IMR-90 (cell line): ENCODE measurements at regions not wholly inside any gene's neighbourhood (a gene's known extent, or its start where the extent isn't known, plus 50 kb on each side); places are given as distances from the start of the nearest gene placed in this dataset.

Experiments
- ATAC-seq: fragments of 200-7000 bp; cut with Tn5 transposase; 2 replicates; pipeline ENCODE4 v1.9.1; 2020; ENCODE audit warnings: low read depth, mild to moderate bottlenecking, moderate library complexity
- BruUV-seq: library from RNA; stranded (reverse); fragments of 400-500 nt; replicated peaks from 2 replicates; lab custom pipeline; 2021; lab: Mats Ljungman, UMichigan
- CTCF ChIA-PET: fragments of 300-600 bp; formaldehyde crosslinking; extraction: SDS; loops from one replicate; lab custom pipeline; 2021; ENCODE audit warnings: antibody characterized with exemption; lab: Yijun Ruan, JAX
- POLR2A ChIA-PET: fragments of 300-600 bp; sonication (Branson Sonifier 250); formaldehyde crosslinking; loops from one replicate; lab custom pipeline; 2022; ENCODE audit warnings: antibody characterized with exemption; ENCODE audit not compliant: unreplicated experiment; lab: Charles Lee
- DNase-seq: peaks from one replicate; pipeline ENCODE4 v3.0.0; 2013
- H2AFZ ChIP-seq: replicated peaks from 2 replicates; pipeline ENCODE3; 2013; ENCODE audit warnings: low read length, mild to moderate bottlenecking; ENCODE audit not compliant: poor library complexity
- H2AK5ac ChIP-seq: 2 replicates; pipeline ENCODE4 v1.6.1; 2013; ENCODE audit warnings: low read depth, low read length, inconsistent platforms
- H2AK9ac ChIP-seq: replicated peaks from 2 replicates; pipeline ENCODE3; 2013; ENCODE audit warnings: mild to moderate bottlenecking, low read depth, low read length, moderate library complexity; ENCODE audit not compliant: poor library complexity
- H2BK120ac ChIP-seq: 2 replicates; pipeline ENCODE4 v1.6.1; 2013; ENCODE audit warnings: low read depth, low read length, inconsistent platforms
- H2BK15ac ChIP-seq: 3 replicates; pipeline ENCODE4 v1.6.1; 2013; ENCODE audit warnings: low read depth, low read length, inconsistent platforms
- H2BK20ac ChIP-seq: 2 replicates; pipeline ENCODE4 v1.6.1; 2013; ENCODE audit warnings: low read depth, mild to moderate bottlenecking, inconsistent platforms, low read length, moderate library complexity
- H2BK5ac ChIP-seq: 2 replicates; pipeline ENCODE4 v1.6.1; 2013; ENCODE audit warnings: mild to moderate bottlenecking, low read depth, low read length, inconsistent platforms; ENCODE audit not compliant: poor library complexity, severe bottlenecking
- H3K14ac ChIP-seq: replicated peaks from 2 replicates; pipeline ENCODE4 v1.6.1; 2013; ENCODE audit warnings: low read depth, low read length, inconsistent platforms
- H3K18ac ChIP-seq: 2 replicates; pipeline ENCODE4 v1.6.1; 2013; ENCODE audit warnings: low read depth, low read length, control low read depth
- H3K23ac ChIP-seq: 2 replicates; pipeline ENCODE4 v1.6.1; 2013; ENCODE audit warnings: low read depth, low read length, inconsistent platforms
- H3K27ac ChIP-seq: 2 replicates; pipeline ENCODE4 v1.5.1; 2013; ENCODE audit warnings: mild to moderate bottlenecking, control low read depth, low read length; ENCODE audit not compliant: insufficient read depth
- H3K27me3 ChIP-seq: 2 replicates; pipeline ENCODE4 v1.6.1; 2013; ENCODE audit warnings: low read length; ENCODE audit not compliant: control insufficient read depth, insufficient read depth
- H3K36me3 ChIP-seq: 2 replicates; pipeline ENCODE4 v1.6.1; 2013; ENCODE audit warnings: low read length, mixed read lengths; ENCODE audit not compliant: control insufficient read depth, insufficient read depth
- H3K4ac ChIP-seq: 2 replicates; pipeline ENCODE4 v1.6.1; 2013; ENCODE audit warnings: low read depth, low read length, inconsistent platforms
- H3K4me1 ChIP-seq: 2 replicates; pipeline ENCODE4 v1.6.1; 2013; ENCODE audit warnings: low read length, mixed read lengths; ENCODE audit not compliant: control insufficient read depth, insufficient read depth
- H3K4me2 ChIP-seq: 2 replicates; pipeline ENCODE4 v1.6.1; 2013; ENCODE audit warnings: low read depth, mild to moderate bottlenecking, control low read depth, low read length, moderate library complexity
- H3K4me3 ChIP-seq: 2 replicates; pipeline ENCODE4 v1.5.1; 2013; ENCODE audit warnings: low read depth, mild to moderate bottlenecking, control low read depth, low read length, moderate library complexity; ENCODE audit not compliant: insufficient read depth
- H3K56ac ChIP-seq: 2 replicates; pipeline ENCODE4 v1.6.1; 2013; ENCODE audit warnings: low read length, inconsistent platforms; ENCODE audit not compliant: insufficient read depth; ENCODE audit errors: extremely low read depth
- H3K79me1 ChIP-seq, 2 experiments: 2 replicates each; pipeline ENCODE4 v1.6.1; 2013; ENCODE audit warnings: low read length in 2 of 2, inconsistent platforms in 1 of 2, low read depth in 1 of 2
- H3K9ac ChIP-seq: 2 replicates; pipeline ENCODE4 v1.6.1; 2013; ENCODE audit warnings: low read depth, low read length, control low read depth
- H3K9me1 ChIP-seq: 2 replicates; pipeline ENCODE4 v1.6.1; 2013; ENCODE audit warnings: low read length, inconsistent platforms; ENCODE audit not compliant: insufficient read depth
- H3K9me3 ChIP-seq: 2 replicates; pipeline ENCODE4 v1.6.1; 2013; ENCODE audit warnings: low read length; ENCODE audit not compliant: control insufficient read depth, insufficient read depth
- H4K20me1 ChIP-seq: 2 replicates; pipeline ENCODE4 v1.6.1; 2013; ENCODE audit warnings: low read length, inconsistent platforms; ENCODE audit not compliant: insufficient read depth
- H4K5ac ChIP-seq: 2 replicates; pipeline ENCODE4 v1.6.1; 2013; ENCODE audit warnings: mild to moderate bottlenecking, low read depth, low read length, control low read depth
- H4K8ac ChIP-seq, 2 experiments: 2 replicates each; pipeline ENCODE4 v1.6.1; 2013; ENCODE audit warnings: low read depth in 2 of 2, low read length in 2 of 2, control low read depth in 1 of 2, inconsistent platforms in 1 of 2
- H4K91ac ChIP-seq: 2 replicates; pipeline ENCODE4 v1.6.1; 2013; ENCODE audit warnings: low read depth, low read length, inconsistent platforms; ENCODE audit not compliant: insufficient read depth
- BHLHE40 ChIP-seq: fragments of 150-350 bp; IDR thresholded peaks from 2 replicates; pipeline ENCODE4 v1.6.1; 2016; ENCODE audit warnings: mild to moderate bottlenecking, low read depth, low read length
- CEBPB ChIP-seq: IDR thresholded peaks from 2 replicates; pipeline ENCODE4 v1.6.1; 2012; ENCODE audit warnings: low read depth, low read length, improper control_type of control experiment
- FOS ChIP-seq: fragments of 150-350 bp; IDR thresholded peaks from 2 replicates; pipeline ENCODE4 v1.6.1; 2016; ENCODE audit warnings: low read depth, low read length
- MAFK ChIP-seq: IDR thresholded peaks from 2 replicates; pipeline ENCODE4 v1.6.1; 2012; ENCODE audit warnings: low read depth, low read length, improper control_type of control experiment
- MXI1 ChIP-seq: IDR thresholded peaks from 2 replicates; pipeline ENCODE4 v1.6.1; 2012; ENCODE audit warnings: low read depth, mild to moderate bottlenecking, low read length, moderate library complexity, borderline replicate concordance
- NFE2L2 ChIP-seq: fragments of 150-350 bp; IDR thresholded peaks from 2 replicates; pipeline ENCODE4 v1.6.1; 2016; ENCODE audit warnings: low read depth, mild to moderate bottlenecking, low read length
- POLR2A ChIP-seq: IDR thresholded peaks from 2 replicates; pipeline ENCODE4 v1.6.1; 2012; ENCODE audit warnings: mild to moderate bottlenecking, low read depth, low read length
- RAD21 ChIP-seq: IDR thresholded peaks from 2 replicates; pipeline ENCODE4 v1.6.1; 2012; ENCODE audit warnings: low read length, improper control_type of control experiment
- RCOR1 ChIP-seq: IDR thresholded peaks from 2 replicates; pipeline ENCODE4 v1.6.1; 2012; ENCODE audit warnings: mild to moderate bottlenecking, low read length, improper control_type of control experiment; ENCODE audit not compliant: insufficient replicate concordance
- RFX5 ChIP-seq: IDR thresholded peaks from 2 replicates; pipeline ENCODE4 v1.8.0; 2012; ENCODE audit warnings: low read depth, mild to moderate bottlenecking, low read length, moderate library complexity
- WGBS, 2 experiments: methylation state at CpG; one replicate each; pipeline versions ENCODE4 v1.1.5 to v1.1.7; 2013; ENCODE audit warnings: missing lambda C conversion rate in 2 of 2; ENCODE audit not compliant: insufficient read length in 1 of 2; ENCODE audit errors: extremely low coverage in 2 of 2; 5-methylcytosine and 5-hydroxymethylcytosine counted together
- dilution Hi-C: fragments of 300-500 bp; cut with HindIII; formaldehyde crosslinking; loops from one replicate; pipeline ENCODE4 v1.14.3; 2018; ENCODE audit warnings: low sequenced_read_pairs; ENCODE audit not compliant: unreplicated experiment
- in situ Hi-C: fragments of 300-500 bp; cut with MboI; formaldehyde crosslinking; loops from 3 replicates; pipeline ENCODE4 v1.14.3; 2019; ENCODE audit warnings: low sequenced_read_pairs, inconsistent platforms, mixed read lengths
- intact Hi-C: fragments of 100-400 bp; cut with micrococcal nuclease; formaldehyde crosslinking; loops from 2 replicates; pipeline ENCODE4 v1.10.0; 2022
- TF ChIP-seq, protein P1 (sequence below): conservative IDR thresholded peaks from 2 replicates; pipeline ENCODE4 v1.5.1; 2012; ENCODE audit warnings: mild to moderate bottlenecking, low read depth, low read length, improper control_type of control experiment
- TF ChIP-seq, protein P2 (sequence below): fragments of 150-350 bp; IDR thresholded peaks from 2 replicates; pipeline ENCODE4 v1.6.1; 2016; ENCODE audit warnings: low read depth, mild to moderate bottlenecking, low read length, moderate library complexity, borderline replicate concordance
- TF ChIP-seq, protein P3 (sequence below): fragments of 150-350 bp; IDR thresholded peaks from 2 replicates; pipeline ENCODE4 v1.6.1; 2017; ENCODE audit warnings: mild to moderate bottlenecking, antibody characterized with exemption, low read length, low read depth

DNA sequence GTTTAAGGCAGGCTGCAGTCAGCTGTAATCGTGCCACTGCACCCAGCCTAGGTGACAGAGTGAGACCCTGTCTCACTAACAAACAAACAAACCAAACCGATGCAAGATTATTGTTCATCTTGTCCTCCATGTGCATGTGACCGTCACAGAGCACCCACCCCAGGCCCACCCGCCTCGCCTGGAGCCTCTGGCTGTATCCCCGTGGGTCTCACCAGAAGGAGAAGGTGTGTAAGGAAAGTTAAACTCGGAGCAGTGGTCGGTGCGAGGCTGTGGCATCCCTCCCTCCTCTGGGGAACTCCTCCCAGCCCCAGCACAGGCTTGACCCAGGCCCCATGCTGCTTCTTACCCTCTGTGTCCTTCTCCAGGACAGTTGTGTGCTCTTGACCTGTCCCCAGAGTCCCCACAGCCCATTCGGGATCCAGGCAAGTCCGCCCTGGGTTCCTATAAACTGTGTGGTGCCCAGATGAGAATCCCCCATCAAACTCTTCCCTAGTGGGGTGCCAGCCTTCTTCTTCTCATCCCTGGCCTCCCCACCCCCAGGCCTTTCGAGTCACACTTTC lies 318.4 kb downstream of the AJAP1 start:
- ATAC-seq (no peak), DNase-seq (no peak)
- no peaks in the 10 kb centered on the region for H4K20me1 ChIP-seq
- no peak overlapping the region for H4K5ac ChIP-seq
- H3K14ac ChIP-seq: no peak overlapping the region
- H3K56ac ChIP-seq: no peak overlapping the region
- H3K27me3 ChIP-seq: no peaks in the 10 kb centered on the region
- in situ Hi-C loops: no loop called here
- TF ChIP-seq, protein P1, sequence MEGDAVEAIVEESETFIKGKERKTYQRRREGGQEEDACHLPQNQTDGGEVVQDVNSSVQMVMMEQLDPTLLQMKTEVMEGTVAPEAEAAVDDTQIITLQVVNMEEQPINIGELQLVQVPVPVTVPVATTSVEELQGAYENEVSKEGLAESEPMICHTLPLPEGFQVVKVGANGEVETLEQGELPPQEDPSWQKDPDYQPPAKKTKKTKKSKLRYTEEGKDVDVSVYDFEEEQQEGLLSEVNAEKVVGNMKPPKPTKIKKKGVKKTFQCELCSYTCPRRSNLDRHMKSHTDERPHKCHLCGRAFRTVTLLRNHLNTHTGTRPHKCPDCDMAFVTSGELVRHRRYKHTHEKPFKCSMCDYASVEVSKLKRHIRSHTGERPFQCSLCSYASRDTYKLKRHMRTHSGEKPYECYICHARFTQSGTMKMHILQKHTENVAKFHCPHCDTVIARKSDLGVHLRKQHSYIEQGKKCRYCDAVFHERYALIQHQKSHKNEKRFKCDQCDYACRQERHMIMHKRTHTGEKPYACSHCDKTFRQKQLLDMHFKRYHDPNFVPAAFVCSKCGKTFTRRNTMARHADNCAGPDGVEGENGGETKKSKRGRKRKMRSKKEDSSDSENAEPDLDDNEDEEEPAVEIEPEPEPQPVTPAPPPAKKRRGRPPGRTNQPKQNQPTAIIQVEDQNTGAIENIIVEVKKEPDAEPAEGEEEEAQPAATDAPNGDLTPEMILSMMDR: no peak
- no peak for TF ChIP-seq RCOR1
- no peak for TF ChIP-seq FOS
- no peak for TF ChIP-seq RAD21
- TF ChIP-seq POLR2A: no peak
- TF ChIP-seq, protein P2, sequence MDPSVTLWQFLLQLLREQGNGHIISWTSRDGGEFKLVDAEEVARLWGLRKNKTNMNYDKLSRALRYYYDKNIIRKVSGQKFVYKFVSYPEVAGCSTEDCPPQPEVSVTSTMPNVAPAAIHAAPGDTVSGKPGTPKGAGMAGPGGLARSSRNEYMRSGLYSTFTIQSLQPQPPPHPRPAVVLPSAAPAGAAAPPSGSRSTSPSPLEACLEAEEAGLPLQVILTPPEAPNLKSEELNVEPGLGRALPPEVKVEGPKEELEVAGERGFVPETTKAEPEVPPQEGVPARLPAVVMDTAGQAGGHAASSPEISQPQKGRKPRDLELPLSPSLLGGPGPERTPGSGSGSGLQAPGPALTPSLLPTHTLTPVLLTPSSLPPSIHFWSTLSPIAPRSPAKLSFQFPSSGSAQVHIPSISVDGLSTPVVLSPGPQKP: no peak
- no peak for TF ChIP-seq CEBPB
- TF ChIP-seq MXI1: no peak
- no peak for TF ChIP-seq BHLHE40
- TF ChIP-seq, protein P3, sequence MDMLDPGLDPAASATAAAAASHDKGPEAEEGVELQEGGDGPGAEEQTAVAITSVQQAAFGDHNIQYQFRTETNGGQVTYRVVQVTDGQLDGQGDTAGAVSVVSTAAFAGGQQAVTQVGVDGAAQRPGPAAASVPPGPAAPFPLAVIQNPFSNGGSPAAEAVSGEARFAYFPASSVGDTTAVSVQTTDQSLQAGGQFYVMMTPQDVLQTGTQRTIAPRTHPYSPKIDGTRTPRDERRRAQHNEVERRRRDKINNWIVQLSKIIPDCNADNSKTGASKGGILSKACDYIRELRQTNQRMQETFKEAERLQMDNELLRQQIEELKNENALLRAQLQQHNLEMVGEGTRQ: no peak
- no peak for TF ChIP-seq RFX5
- TF ChIP-seq MAFK: no peak
- no peak for TF ChIP-seq NFE2L2
- ChIA-PET POLR2A (no interaction called here), CTCF (no interaction called here)
- no peak overlapping the region for H2BK120ac ChIP-seq
- no peak overlapping the region for H3K18ac ChIP-seq
- H3K36me3 ChIP-seq: no peaks in the 10 kb centered on the region
- H3K9ac ChIP-seq: no peak overlapping the region
- no peak overlapping the region for H4K91ac ChIP-seq
- H4K8ac ChIP-seq: no peak overlapping the region
- no peaks in the 10 kb centered on the region for H3K79me1 ChIP-seq
- H2AK9ac ChIP-seq: no peak overlapping the region
- no peak overlapping the region for H3K4me3 ChIP-seq
- intact Hi-C loops: no loop called here
- WGBS, 2 experiments: no CpG with 5 or more reads among the region's 12 CpGs
- dilution Hi-C loops: no loop called here
- H2BK15ac ChIP-seq: no peak overlapping the region
- H3K9me1 ChIP-seq: no peaks in the 10 kb centered on the region
- BruUV-seq: no TSS peak
- H3K4ac ChIP-seq: no peak overlapping the region
- no peaks in the 10 kb centered on the region for H3K4me1 ChIP-seq
- H2AK5ac ChIP-seq: no peak overlapping the region
- H3K9me3 ChIP-seq: peaks cover 51% of the 10 kb centered on the region
- no peak overlapping the region for H3K27ac ChIP-seq
- H3K23ac ChIP-seq: no peak overlapping the region
- no peak overlapping the region for H2BK5ac ChIP-seq
- H3K4me2 ChIP-seq: no peak overlapping the region
- H2AFZ ChIP-seq: no peak overlapping the region
- no peak overlapping the region for H2BK20ac ChIP-seq
